ENCODE measurements at regions not wholly inside any gene's neighbourhood (a gene's known extent, or its start where the extent isn't known, plus 50 kb on each side); places are given as distances from the start of the nearest gene placed in this dataset.
A peak's percentile ranks its signal among the peaks of the same experiment; 100 is the strongest.

DNA sequence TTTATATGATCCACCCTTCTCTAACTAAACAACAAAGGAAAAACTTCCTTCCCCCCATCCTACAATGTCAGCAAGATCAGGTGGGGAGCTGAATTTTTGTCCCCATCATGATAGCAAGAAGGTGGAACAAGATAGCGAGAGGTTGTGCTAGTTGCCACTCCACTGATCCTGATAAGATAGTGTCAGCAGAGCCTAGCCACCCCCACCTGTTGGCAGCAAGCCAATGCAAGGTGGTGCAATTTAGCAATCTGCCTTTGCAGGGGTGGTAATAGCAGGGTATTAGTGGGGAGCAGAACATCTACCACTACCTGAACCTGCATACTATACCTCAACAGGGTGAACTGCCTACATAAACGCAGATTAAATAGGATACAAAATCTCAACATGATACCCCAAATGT lies 80.2 kb upstream of the MAMLD1 start:
- 69% methylated on average over 2 of the region's 2 CpGs for WGBS
- Histone ChIP-seq H3K79me1 (replicated peaks; ENCODE audit: low read length, poor library complexity, severe bottlenecking) (no peaks in the 10 kb centered on the region), H4K91ac (ENCODE audit: low read length) (no peak overlapping the region), H3K9ac (ENCODE audit: low read length) (no peak overlapping the region), H2BK15ac (ENCODE audit: low read depth, poor library complexity, severe bottlenecking) (no peak overlapping the region), H2AFZ (ENCODE audit: low read depth, low read length) (no peak overlapping the region), H2BK12ac (ENCODE audit: low read length in 2 of 2) (no peak overlapping the region), H3K4me3 (ENCODE audit: insufficient read depth in 1 of 2, low read depth in 1 of 2, low read length in 2 of 2) (no peak overlapping the region), H3K14ac (ENCODE audit: low read length in 2 of 2) (no peak overlapping the region), H3K27me3 (ENCODE audit: control insufficient read depth in 1 of 2, insufficient read depth in 1 of 2, low read length in 2 of 2) (peaks cover 0 to 22% of the 10 kb centered on the region in 2 experiments), H2BK120ac (ENCODE audit: low read depth, low read length) (no peak overlapping the region), H3K4me2 (ENCODE audit: low read length, poor library complexity, severe bottlenecking) (no peak overlapping the region), H4K8ac (ENCODE audit: low read length) (no peak overlapping the region), H2AK5ac (ENCODE audit: low read length, severe bottlenecking) (no peak overlapping the region), H3K18ac (ENCODE audit: low read depth in 1 of 2, low read length in 2 of 2) (no peak overlapping the region), H2BK5ac (ENCODE audit: low read depth, low read length, poor library complexity, severe bottlenecking) (no peak overlapping the region), H3K27ac (ENCODE audit: low read length, poor library complexity, severe bottlenecking) (no peak overlapping the region), H3K36me3 (ENCODE audit: control insufficient read depth in 1 of 2, insufficient read depth in 2 of 2, low read depth in 1 of 2, low read length in 2 of 2) (no peaks in the 10 kb centered on the region), H3K4me1 (ENCODE audit: control insufficient read depth, insufficient read depth, low read depth, low read length) (no peaks in the 10 kb centered on the region), H3K4ac (ENCODE audit: low read depth in 1 of 2, low read length in 2 of 2) (no peak overlapping the region), H3K23ac (ENCODE audit: low read length in 2 of 2) (no peak overlapping the region), H3K9me3 (ENCODE audit: control insufficient read depth, low read length) (no peaks in the 10 kb centered on the region)
- no peak for DNase-seq

- no peak overlapping the region for H2BK15ac ChIP-seq (ENCODE audit: low read depth, poor library complexity, severe bottlenecking)
- no peak for DNase-seq
- no peak overlapping the region for H4K91ac ChIP-seq (ENCODE audit: low read length)
- H3K79me1 ChIP-seq (replicated peaks; ENCODE audit: low read length, poor library complexity, severe bottlenecking), result no peaks in the 10 kb centered on the region
- H3K4me1 ChIP-seq (ENCODE audit: control insufficient read depth, insufficient read depth, low read depth, low read length), result no peaks in the 10 kb centered on the region
- H3K4me3 ChIP-seq (ENCODE audit: insufficient read depth in 1 of 2, low read depth in 1 of 2, low read length in 2 of 2), result no peak overlapping the region
- no peak overlapping the region for H3K14ac ChIP-seq (ENCODE audit: low read length in 2 of 2)
- no peak overlapping the region for H3K4ac ChIP-seq (ENCODE audit: low read depth in 1 of 2, low read length in 2 of 2)
- H3K9ac ChIP-seq (ENCODE audit: low read length), result no peak overlapping the region
- H3K23ac ChIP-seq (ENCODE audit: low read length in 2 of 2), result no peak overlapping the region
- no peak overlapping the region for H2AK5ac ChIP-seq (ENCODE audit: low read length, severe bottlenecking)
- H3K18ac ChIP-seq (ENCODE audit: low read depth in 1 of 2, low read length in 2 of 2), result no peak overlapping the region
- no peak overlapping the region for H2BK120ac ChIP-seq (ENCODE audit: low read depth, low read length)
- H3K27ac ChIP-seq (ENCODE audit: low read length, poor library complexity, severe bottlenecking), result no peak overlapping the region
- no peak overlapping the region for H2BK12ac ChIP-seq (ENCODE audit: low read length in 2 of 2)
- 97% methylated on average over 4 of the region's 5 CpGs for WGBS
- no peak overlapping the region for H2BK5ac ChIP-seq (ENCODE audit: low read depth, low read length, poor library complexity, severe bottlenecking)
- peaks cover 0 to 14% of the 10 kb centered on the region in 2 experiments for H3K27me3 ChIP-seq (ENCODE audit: control insufficient read depth in 1 of 2, insufficient read depth in 1 of 2, low read length in 2 of 2)
- H3K4me2 ChIP-seq (ENCODE audit: low read length, poor library complexity, severe bottlenecking), result no peak overlapping the region
- H3K36me3 ChIP-seq (ENCODE audit: control insufficient read depth in 1 of 2, insufficient read depth in 2 of 2, low read depth in 1 of 2, low read length in 2 of 2), result no peaks in the 10 kb centered on the region
- no peak overlapping the region for H4K8ac ChIP-seq (ENCODE audit: low read length)
- H3K9me3 ChIP-seq (ENCODE audit: control insufficient read depth, low read length), result no peaks in the 10 kb centered on the region
- H2AFZ ChIP-seq (ENCODE audit: low read depth, low read length), result no peak overlapping the region
Measured at GRCh38 chrX:150291014-150291413, 72.1 kb upstream of the MAMLD1 start.

GRCh38 chrX:150293311-150294013 lies 69.7 kb upstream of the MAMLD1 start:
- H3K4me3 ChIP-seq (ENCODE audit: insufficient read depth in 1 of 2, low read depth in 1 of 2, low read length in 2 of 2), result no peak overlapping the region
- no peak overlapping the region for H3K14ac ChIP-seq (ENCODE audit: low read length in 2 of 2)
- no peak overlapping the region for H3K9ac ChIP-seq (ENCODE audit: low read length)
- peaks cover 0 to 23% of the 10 kb centered on the region in 2 experiments for H3K27me3 ChIP-seq (ENCODE audit: control insufficient read depth in 1 of 2, insufficient read depth in 1 of 2, low read length in 2 of 2)
- H2BK12ac ChIP-seq (ENCODE audit: low read length in 2 of 2), result no peak overlapping the region
- H2BK120ac ChIP-seq (ENCODE audit: low read depth, low read length), result no peak overlapping the region
- H3K4me1 ChIP-seq (ENCODE audit: control insufficient read depth, insufficient read depth, low read depth, low read length), result no peaks in the 10 kb centered on the region
- H4K91ac ChIP-seq (ENCODE audit: low read length), result no peak overlapping the region
- H2AFZ ChIP-seq (ENCODE audit: low read depth, low read length), result no peak overlapping the region
- WGBS, result 88% methylated on average over 5 of the region's 5 CpGs
- no peak overlapping the region for H2AK5ac ChIP-seq (ENCODE audit: low read length, severe bottlenecking)
- H3K79me1 ChIP-seq (replicated peaks; ENCODE audit: low read length, poor library complexity, severe bottlenecking), result no peaks in the 10 kb centered on the region
- H3K27ac ChIP-seq (ENCODE audit: low read length, poor library complexity, severe bottlenecking), result no peak overlapping the region
- H3K23ac ChIP-seq (ENCODE audit: low read length in 2 of 2), result no peak overlapping the region
- H3K4me2 ChIP-seq (ENCODE audit: low read length, poor library complexity, severe bottlenecking), result no peak overlapping the region
- H3K4ac ChIP-seq (ENCODE audit: low read depth in 1 of 2, low read length in 2 of 2), result no peak overlapping the region
- H4K8ac ChIP-seq (ENCODE audit: low read length), result no peak overlapping the region
- DNase-seq, result no peak
- H3K9me3 ChIP-seq (ENCODE audit: control insufficient read depth, low read length), result no peaks in the 10 kb centered on the region
- no peak overlapping the region for H2BK5ac ChIP-seq (ENCODE audit: low read depth, low read length, poor library complexity, severe bottlenecking)
- H3K18ac ChIP-seq (ENCODE audit: low read depth in 1 of 2, low read length in 2 of 2), result no peak overlapping the region
- no peaks in the 10 kb centered on the region for H3K36me3 ChIP-seq (ENCODE audit: control insufficient read depth in 1 of 2, insufficient read depth in 2 of 2, low read depth in 1 of 2, low read length in 2 of 2)
- H2BK15ac ChIP-seq (ENCODE audit: low read depth, poor library complexity, severe bottlenecking), result no peak overlapping the region

- H2BK120ac ChIP-seq (ENCODE audit: low read depth, low read length), result no peak overlapping the region
- no peaks in the 10 kb centered on the region for H3K36me3 ChIP-seq (ENCODE audit: control insufficient read depth in 1 of 2, insufficient read depth in 2 of 2, low read depth in 1 of 2, low read length in 2 of 2)
- no peak overlapping the region for H2BK5ac ChIP-seq (ENCODE audit: low read depth, low read length, poor library complexity, severe bottlenecking)
- H2AK5ac ChIP-seq (ENCODE audit: low read length, severe bottlenecking), result no peak overlapping the region
- no peaks in the 10 kb centered on the region for H3K79me1 ChIP-seq (replicated peaks; ENCODE audit: low read length, poor library complexity, severe bottlenecking)
- H3K4ac ChIP-seq (ENCODE audit: low read depth in 1 of 2, low read length in 2 of 2), result no peak overlapping the region
- H2BK15ac ChIP-seq (ENCODE audit: low read depth, poor library complexity, severe bottlenecking), result no peak overlapping the region
- H3K18ac ChIP-seq (ENCODE audit: low read depth in 1 of 2, low read length in 2 of 2), result no peak overlapping the region
- H3K4me1 ChIP-seq (ENCODE audit: control insufficient read depth, insufficient read depth, low read depth, low read length), result no peaks in the 10 kb centered on the region
- no peak overlapping the region for H4K91ac ChIP-seq (ENCODE audit: low read length)
- DNase-seq, result peak; percentile 24
- no peaks in the 10 kb centered on the region for H3K9me3 ChIP-seq (ENCODE audit: control insufficient read depth, low read length)
- no peak overlapping the region for H3K27ac ChIP-seq (ENCODE audit: low read length, poor library complexity, severe bottlenecking)
- WGBS, result 72% methylated on average over 3 of the region's 4 CpGs
- no peak overlapping the region for H3K4me3 ChIP-seq (ENCODE audit: insufficient read depth in 1 of 2, low read depth in 1 of 2, low read length in 2 of 2)
- no peak overlapping the region for H4K8ac ChIP-seq (ENCODE audit: low read length)
- H2BK12ac ChIP-seq (ENCODE audit: low read length in 2 of 2), result no peak overlapping the region
- H2AFZ ChIP-seq (ENCODE audit: low read depth, low read length), result no peak overlapping the region
- H3K14ac ChIP-seq (ENCODE audit: low read length in 2 of 2), result no peak overlapping the region
- H3K9ac ChIP-seq (ENCODE audit: low read length), result no peak overlapping the region
- no peak overlapping the region for H3K4me2 ChIP-seq (ENCODE audit: low read length, poor library complexity, severe bottlenecking)
- H3K27me3 ChIP-seq (ENCODE audit: control insufficient read depth in 1 of 2, insufficient read depth in 1 of 2, low read length in 2 of 2), result peaks cover 0 to 27% of the 10 kb centered on the region in 2 experiments
- H3K23ac ChIP-seq (ENCODE audit: low read length in 2 of 2), result no peak overlapping the region
Measured at GRCh38 chrX:150298841-150299551, 64.1 kb upstream of the MAMLD1 start.
